Activated T-helper 1 cell treated with anti-CD3 and anti-CD28 coated beads, Interleukin-12 subunit alpha, Interleukin-12 subunit beta, Interleukin-2, Interleukin-4 antibody, amounts not matched to agents 30 ng/mL and 10 ng/mL and 1 ng/mL, durations not matched to agents 14 hours and 24 hours and 36 hours (primary cell): ENCODE measurements at regions not wholly inside any gene's neighbourhood (a gene's known extent, or its start where the extent isn't known, plus 50 kb on each side); places are given as distances from the start of the nearest gene placed in this dataset.
"Not testable (repeated sequence)": the region's sequence is repeated elsewhere in the genome, so short reads cannot be mapped to it uniquely, and the experiment has no call there.

Experiments
- DNase-seq: peaks from one replicate; pipeline ENCODE4 v3.0.0; 2021; ENCODE audit warnings: low spot score
- H3K27ac Mint-ChIP-seq: one replicate; pipeline ENCODE4 v1.8.0; 2021; ENCODE audit warnings: mild to moderate bottlenecking, mixed read lengths
- H3K27me3 Mint-ChIP-seq: one replicate; pipeline ENCODE4 v1.8.0; 2022; ENCODE audit warnings: mild to moderate bottlenecking, moderate library complexity, mixed read lengths; ENCODE audit not compliant: insufficient read depth
- H3K36me3 Mint-ChIP-seq: one replicate; pipeline ENCODE4 v1.8.0; 2021; ENCODE audit warnings: low read depth, mixed read lengths
- H3K4me1 Mint-ChIP-seq: one replicate; pipeline ENCODE4 v1.8.0; 2021; ENCODE audit warnings: low read depth, mixed read lengths
- H3K4me3 Mint-ChIP-seq: one replicate; pipeline ENCODE4 v1.8.0; 2021; ENCODE audit warnings: mild to moderate bottlenecking, moderate library complexity, mixed read lengths
- H3K9me3 Mint-ChIP-seq: one replicate; pipeline ENCODE4 v1.8.0; 2021; ENCODE audit warnings: mixed read lengths
- intact Hi-C: fragments of 100-400 bp; cut with micrococcal nuclease; formaldehyde crosslinking; loops from one replicate; pipeline ENCODE4 v1.15.1; 2024

DNA sequence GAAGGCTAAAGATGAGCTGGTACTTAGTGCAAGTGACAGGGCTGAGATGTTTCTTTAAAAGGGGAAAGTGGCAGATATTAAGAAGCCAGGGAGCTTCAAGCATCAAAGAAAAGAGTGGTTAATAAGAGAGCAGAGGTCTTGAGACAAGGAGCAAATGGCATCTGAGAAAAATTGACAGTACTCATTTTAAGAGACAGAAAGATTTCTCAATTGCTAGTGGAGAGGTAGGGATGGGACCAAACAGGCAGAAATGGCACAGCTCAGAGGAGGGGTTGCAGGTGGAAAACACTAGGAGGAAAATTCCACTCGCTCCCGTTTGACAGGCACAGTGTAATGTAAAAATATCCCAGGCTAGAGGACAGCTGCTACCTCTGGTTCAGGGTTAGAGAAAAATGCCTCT lies 593.4 kb upstream of the LRATD1 start:
- Mint-ChIP-seq H3K36me3 (no peaks in the 10 kb centered on the region), H3K27me3 (no peaks in the 10 kb centered on the region), H3K4me1 (no peaks in the 10 kb centered on the region), H3K27ac (no peak overlapping the region), H3K9me3 (peaks cover 3% of the 10 kb centered on the region), H3K4me3 (no peak overlapping the region)
- intact Hi-C loops, result no loop called here
- no peak for DNase-seq

- DNase-seq, result no peak
- no peaks in the 10 kb centered on the region for H3K4me1 Mint-ChIP-seq
- peaks cover 6% of the 10 kb centered on the region for H3K9me3 Mint-ChIP-seq
- H3K27ac Mint-ChIP-seq, result no peak overlapping the region
- intact Hi-C loops, result no loop called here
- no peaks in the 10 kb centered on the region for H3K36me3 Mint-ChIP-seq
- no peak overlapping the region for H3K4me3 Mint-ChIP-seq
- H3K27me3 Mint-ChIP-seq, result no peaks in the 10 kb centered on the region
These were observed 585.0 kb upstream of the LRATD1 start for GRCh38 chr2:14047491-14047890.

- Mint-ChIP-seq H3K27me3 (no peaks in the 10 kb centered on the region), H3K9me3 (peaks cover 6% of the 10 kb centered on the region)
These were observed 581.1 kb upstream of the LRATD1 start for GRCh38 chr2:14051401-14051800.

GRCh38 chr2:14053105-14053504 lies 579.4 kb upstream of the LRATD1 start:
- Mint-ChIP-seq H3K27ac (no peak overlapping the region), H3K27me3 (no peaks in the 10 kb centered on the region), H3K4me1 (no peaks in the 10 kb centered on the region), H3K36me3 (no peaks in the 10 kb centered on the region), H3K9me3 (peaks cover under 1% of the 10 kb centered on the region), H3K4me3 (no peak overlapping the region)
- DNase-seq, result no peak
- intact Hi-C loops, result no loop called here

More at GRCh38 chr2:14051401-14051800, 581.1 kb upstream of the LRATD1 start:
- no peak overlapping the region for H3K27ac Mint-ChIP-seq
- no peak overlapping the region for H3K4me3 Mint-ChIP-seq
- no peaks in the 10 kb centered on the region for H3K4me1 Mint-ChIP-seq
- H3K36me3 Mint-ChIP-seq, result no peaks in the 10 kb centered on the region
- intact Hi-C loops, result no loop called here
- no peak for DNase-seq

DNA sequence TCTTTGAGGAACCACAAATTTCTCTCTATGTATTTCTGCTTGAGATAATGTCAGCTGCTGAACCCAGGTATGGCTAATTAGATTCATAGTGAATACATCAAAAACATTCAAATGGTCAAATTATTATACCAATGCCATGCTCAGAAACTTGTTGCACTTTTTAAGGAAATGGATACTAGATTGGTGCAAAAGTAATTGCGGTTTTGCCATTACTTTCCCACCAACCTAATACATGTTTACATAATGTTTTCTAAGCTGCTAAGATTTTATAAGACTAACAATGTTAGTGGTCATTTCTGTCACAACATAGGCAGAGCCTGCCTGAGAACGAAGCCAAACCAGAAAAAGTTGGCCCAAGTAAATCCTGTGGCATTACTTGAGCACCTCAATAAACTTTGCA lies 568.2 kb upstream of the LRATD1 start:
- H3K27ac Mint-ChIP-seq, result no peak overlapping the region
- H3K4me1 Mint-ChIP-seq, result no peaks in the 10 kb centered on the region
- H3K36me3 Mint-ChIP-seq, result no peaks in the 10 kb centered on the region
- no peak overlapping the region for H3K4me3 Mint-ChIP-seq
- intact Hi-C loops, result no loop called here
- H3K9me3 Mint-ChIP-seq, result no peaks in the 10 kb centered on the region
- no peaks in the 10 kb centered on the region for H3K27me3 Mint-ChIP-seq
- DNase-seq, result no peak

GRCh38 chr2:14072338-14072737 lies 560.2 kb upstream of the LRATD1 start:
- Mint-ChIP-seq H3K27me3 (no peaks in the 10 kb centered on the region), H3K9me3 (peaks cover 4% of the 10 kb centered on the region), H3K36me3 (no peaks in the 10 kb centered on the region), H3K27ac (no peak overlapping the region), H3K4me3 (no peak overlapping the region), H3K4me1 (no peaks in the 10 kb centered on the region)
- intact Hi-C loops, result no loop called here
- DNase-seq, result no peak

- no peak overlapping the region for H3K4me3 Mint-ChIP-seq
- H3K9me3 Mint-ChIP-seq, result peaks cover 4% of the 10 kb centered on the region
- no peak for DNase-seq
- intact Hi-C loops, result no loop called here
- no peaks in the 10 kb centered on the region for H3K4me1 Mint-ChIP-seq
- no peak overlapping the region for H3K27ac Mint-ChIP-seq
- H3K27me3 Mint-ChIP-seq, result no peaks in the 10 kb centered on the region
- H3K36me3 Mint-ChIP-seq, result no peaks in the 10 kb centered on the region
These were observed 557.8 kb upstream of the LRATD1 start for GRCh38 chr2:14074691-14075090.

GRCh38 chr2:14079576-14079975 lies 552.9 kb upstream of the LRATD1 start:
- H3K4me3 Mint-ChIP-seq, result no peak overlapping the region
- H3K4me1 Mint-ChIP-seq, result no peaks in the 10 kb centered on the region
- H3K36me3 Mint-ChIP-seq, result no peaks in the 10 kb centered on the region
- no peak overlapping the region for H3K27ac Mint-ChIP-seq
- H3K27me3 Mint-ChIP-seq, result no peaks in the 10 kb centered on the region
- H3K9me3 Mint-ChIP-seq, result peaks cover 9% of the 10 kb centered on the region
- no peak for DNase-seq
- intact Hi-C loops, result no loop called here

GRCh38 chr2:14081521-14081920 lies 551.0 kb upstream of the LRATD1 start:
- H3K27ac Mint-ChIP-seq, result no peak overlapping the region
- peaks cover 17% of the 10 kb centered on the region for H3K9me3 Mint-ChIP-seq
- no peak overlapping the region for H3K4me3 Mint-ChIP-seq
- H3K27me3 Mint-ChIP-seq, result no peaks in the 10 kb centered on the region
- H3K4me1 Mint-ChIP-seq, result no peaks in the 10 kb centered on the region
- no peak for DNase-seq
- intact Hi-C loops, result no loop called here
- no peaks in the 10 kb centered on the region for H3K36me3 Mint-ChIP-seq

DNA sequence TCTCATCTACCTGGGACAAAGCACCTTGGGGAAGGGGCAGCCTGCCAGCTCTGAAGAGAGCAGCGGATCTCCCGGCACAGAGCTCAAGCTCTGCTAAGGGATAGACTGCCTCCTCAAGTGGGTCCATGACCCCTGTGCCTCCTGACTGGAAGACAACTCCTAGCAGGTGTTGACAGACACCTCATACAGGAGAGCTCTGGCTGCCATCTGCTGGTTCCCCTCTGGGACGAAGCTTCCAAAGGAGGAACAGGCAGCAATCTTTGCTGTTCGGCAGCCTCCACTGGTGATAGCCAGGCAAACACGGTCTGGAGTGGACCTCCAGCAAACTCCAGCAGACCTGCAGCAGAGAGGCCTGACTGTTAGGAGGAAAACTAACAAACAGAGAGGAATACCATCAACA lies 549.9 kb upstream of the LRATD1 start:
- no peaks in the 10 kb centered on the region for H3K4me1 Mint-ChIP-seq
- H3K27me3 Mint-ChIP-seq, result no peaks in the 10 kb centered on the region
- no peak overlapping the region for H3K4me3 Mint-ChIP-seq
- intact Hi-C loops, result no loop called here
- no peaks in the 10 kb centered on the region for H3K36me3 Mint-ChIP-seq
- no peak for DNase-seq
- H3K27ac Mint-ChIP-seq, result no peak overlapping the region
- H3K9me3 Mint-ChIP-seq, result peaks cover 17% of the 10 kb centered on the region

DNA sequence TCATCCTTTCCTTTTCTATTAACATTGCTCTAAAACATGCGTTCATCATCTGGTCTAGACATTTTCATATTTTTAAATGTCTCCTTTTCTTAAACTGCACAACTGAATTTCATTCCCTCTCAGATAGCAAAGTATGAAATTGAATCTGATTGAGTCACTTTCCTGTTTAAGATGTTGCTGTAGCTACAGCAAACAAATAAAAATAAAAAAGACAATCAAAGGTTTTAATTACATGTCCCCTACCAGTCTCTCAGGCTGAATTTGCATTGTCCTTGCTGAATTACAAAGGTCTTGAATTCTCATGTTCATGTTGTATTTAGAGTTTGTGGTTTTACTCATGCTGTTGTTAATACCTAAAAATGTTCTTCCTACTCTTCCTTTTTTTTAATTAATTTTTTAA lies 537.9 kb upstream of the LRATD1 start:
- intact Hi-C loops, result no loop called here
- no peak overlapping the region for H3K4me3 Mint-ChIP-seq
- H3K9me3 Mint-ChIP-seq, result no peaks in the 10 kb centered on the region
- no peaks in the 10 kb centered on the region for H3K27me3 Mint-ChIP-seq
- no peak overlapping the region for H3K27ac Mint-ChIP-seq
- H3K36me3 Mint-ChIP-seq, result no peaks in the 10 kb centered on the region
- no peak for DNase-seq
- H3K4me1 Mint-ChIP-seq, result no peaks in the 10 kb centered on the region

GRCh38 chr2:14099101-14099500 lies 533.4 kb upstream of the LRATD1 start:
- H3K27me3 Mint-ChIP-seq, DNase-seq, H3K27ac Mint-ChIP-seq, intact Hi-C loops, H3K4me3 Mint-ChIP-seq, H3K4me1 Mint-ChIP-seq, H3K9me3 Mint-ChIP-seq, H3K36me3 Mint-ChIP-seq: not testable (repeated sequence)

DNA sequence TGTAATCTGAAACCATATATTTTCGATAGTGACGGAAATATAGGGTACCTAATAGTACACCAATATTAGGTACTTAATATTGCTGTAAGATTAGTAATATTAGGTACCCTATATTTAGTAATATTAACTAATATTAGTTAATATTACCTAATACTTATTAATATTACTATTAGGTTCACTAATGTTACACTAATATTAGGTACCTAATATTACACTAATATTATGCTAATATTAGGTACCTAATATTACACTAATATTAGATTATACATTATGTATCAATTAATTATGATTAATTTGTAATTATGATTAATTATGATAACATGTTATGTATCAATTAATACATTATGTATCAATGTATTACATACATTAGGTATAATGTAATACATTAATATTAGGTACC lies 518.2 kb upstream of the LRATD1 start:
- peaks cover 5% of the 10 kb centered on the region for H3K9me3 Mint-ChIP-seq
- intact Hi-C loops, result no loop called here
- no peak overlapping the region for H3K4me3 Mint-ChIP-seq
- H3K27ac Mint-ChIP-seq, result no peak overlapping the region
- no peaks in the 10 kb centered on the region for H3K27me3 Mint-ChIP-seq
- no peaks in the 10 kb centered on the region for H3K36me3 Mint-ChIP-seq
- DNase-seq, result no peak
- no peaks in the 10 kb centered on the region for H3K4me1 Mint-ChIP-seq

GRCh38 chr2:14120376-14120775 lies 512.1 kb upstream of the LRATD1 start:
- no peak for DNase-seq
- no peaks in the 10 kb centered on the region for H3K36me3 Mint-ChIP-seq
- intact Hi-C loops, result no loop called here
- no peaks in the 10 kb centered on the region for H3K9me3 Mint-ChIP-seq
- H3K4me3 Mint-ChIP-seq, result no peak overlapping the region
- H3K27ac Mint-ChIP-seq, result no peak overlapping the region
- H3K27me3 Mint-ChIP-seq, result no peaks in the 10 kb centered on the region
- H3K4me1 Mint-ChIP-seq, result no peaks in the 10 kb centered on the region
